Breast epithelium (tissue), 3 donors: ENCODE measurements at regions not wholly inside any gene's neighbourhood (a gene's known extent, or its start where the extent isn't known, plus 50 kb on each side); places are given as distances from the start of the nearest gene placed in this dataset.

Experiments
- POLR2A ChIP-seq: fragments of 450-650 bp; IDR thresholded peaks from one replicate; pipeline ENCODE4 v1.6.1; 2016; ENCODE audit warnings: antibody characterized with exemption, mild to moderate bottlenecking, moderate library complexity
- POLR2AphosphoS5 ChIP-seq, 3 donors: sonication (generic); formaldehyde crosslinking; IDR thresholded peaks; one replicate each; pipeline ENCODE4 v1.6.1; 2017; ENCODE audit warnings: antibody characterized with exemption in 3 of 3
- TF ChIP-seq, protein P1 (sequence below), 3 donors: fragments of 450-650 bp; IDR thresholded peaks; one replicate each; pipeline ENCODE4 v1.5.1; 2016 to 2017; ENCODE audit warnings: antibody characterized with exemption in 3 of 3, mild to moderate bottlenecking in 3 of 3, moderate library complexity in 3 of 3

DNA sequence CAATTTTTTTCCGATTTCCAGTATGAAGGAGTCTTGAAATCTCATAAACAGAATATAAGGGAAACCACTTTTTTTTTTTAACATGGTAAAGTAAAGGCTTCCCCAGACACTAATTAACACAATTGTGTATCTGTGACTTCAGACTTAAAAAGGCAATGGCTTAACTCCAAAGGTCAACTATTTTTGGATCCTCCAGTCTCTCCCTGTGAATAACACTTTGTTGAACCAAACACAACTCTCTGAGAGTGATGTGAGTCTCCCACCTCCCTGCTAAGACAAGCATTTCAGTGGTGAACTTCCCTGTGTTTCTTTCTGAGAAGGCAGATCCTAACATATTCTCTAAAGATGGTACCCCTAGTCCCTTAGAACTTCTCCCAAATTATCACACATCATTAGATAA, 219.6 kb upstream of the RBBP8 start:
- TF ChIP-seq, protein P1, sequence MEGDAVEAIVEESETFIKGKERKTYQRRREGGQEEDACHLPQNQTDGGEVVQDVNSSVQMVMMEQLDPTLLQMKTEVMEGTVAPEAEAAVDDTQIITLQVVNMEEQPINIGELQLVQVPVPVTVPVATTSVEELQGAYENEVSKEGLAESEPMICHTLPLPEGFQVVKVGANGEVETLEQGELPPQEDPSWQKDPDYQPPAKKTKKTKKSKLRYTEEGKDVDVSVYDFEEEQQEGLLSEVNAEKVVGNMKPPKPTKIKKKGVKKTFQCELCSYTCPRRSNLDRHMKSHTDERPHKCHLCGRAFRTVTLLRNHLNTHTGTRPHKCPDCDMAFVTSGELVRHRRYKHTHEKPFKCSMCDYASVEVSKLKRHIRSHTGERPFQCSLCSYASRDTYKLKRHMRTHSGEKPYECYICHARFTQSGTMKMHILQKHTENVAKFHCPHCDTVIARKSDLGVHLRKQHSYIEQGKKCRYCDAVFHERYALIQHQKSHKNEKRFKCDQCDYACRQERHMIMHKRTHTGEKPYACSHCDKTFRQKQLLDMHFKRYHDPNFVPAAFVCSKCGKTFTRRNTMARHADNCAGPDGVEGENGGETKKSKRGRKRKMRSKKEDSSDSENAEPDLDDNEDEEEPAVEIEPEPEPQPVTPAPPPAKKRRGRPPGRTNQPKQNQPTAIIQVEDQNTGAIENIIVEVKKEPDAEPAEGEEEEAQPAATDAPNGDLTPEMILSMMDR (IDR thresholded peaks at IDR 0.05) = no peak
- TF ChIP-seq POLR2A = no peak
- TF ChIP-seq POLR2AphosphoS5 (IDR thresholded peaks at IDR 0.05) = no peak
